GM19455 (cell line): ENCODE measurements at regions not wholly inside any gene's neighbourhood (a gene's known extent, or its start where the extent isn't known, plus 50 kb on each side); places are given as distances from the start of the nearest gene placed in this dataset.

Experiments
- ATAC-seq: cut with Tn5 transposase; IDR thresholded peaks from one replicate; pipeline ENCODE4 v1.9.1; 2021; ENCODE audit not compliant: unreplicated experiment

DNA sequence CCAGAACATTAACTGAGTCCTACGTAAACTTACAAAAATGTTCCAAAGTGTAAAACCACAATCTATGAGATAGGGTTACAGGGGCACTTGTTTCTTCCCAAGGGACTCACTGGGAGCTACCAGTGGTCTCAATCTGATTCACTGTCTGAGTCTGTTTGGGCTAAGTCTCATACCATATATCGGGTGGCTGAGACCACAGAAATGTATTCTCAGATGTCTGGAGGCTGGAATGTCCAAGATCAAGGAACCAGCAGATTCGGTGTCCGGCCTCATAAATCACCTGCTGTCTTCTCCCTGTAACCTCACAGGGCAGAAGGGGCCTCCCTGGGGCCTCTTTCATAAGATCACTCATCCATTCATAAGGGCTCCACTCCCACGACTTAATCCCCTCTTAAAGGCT, 616.3 kb upstream of the TMEM132C start:
- ATAC-seq: no peak

GRCh38 chr12:127652281-127652680, 614.7 kb upstream of the TMEM132C start:
- no peak for ATAC-seq

DNA sequence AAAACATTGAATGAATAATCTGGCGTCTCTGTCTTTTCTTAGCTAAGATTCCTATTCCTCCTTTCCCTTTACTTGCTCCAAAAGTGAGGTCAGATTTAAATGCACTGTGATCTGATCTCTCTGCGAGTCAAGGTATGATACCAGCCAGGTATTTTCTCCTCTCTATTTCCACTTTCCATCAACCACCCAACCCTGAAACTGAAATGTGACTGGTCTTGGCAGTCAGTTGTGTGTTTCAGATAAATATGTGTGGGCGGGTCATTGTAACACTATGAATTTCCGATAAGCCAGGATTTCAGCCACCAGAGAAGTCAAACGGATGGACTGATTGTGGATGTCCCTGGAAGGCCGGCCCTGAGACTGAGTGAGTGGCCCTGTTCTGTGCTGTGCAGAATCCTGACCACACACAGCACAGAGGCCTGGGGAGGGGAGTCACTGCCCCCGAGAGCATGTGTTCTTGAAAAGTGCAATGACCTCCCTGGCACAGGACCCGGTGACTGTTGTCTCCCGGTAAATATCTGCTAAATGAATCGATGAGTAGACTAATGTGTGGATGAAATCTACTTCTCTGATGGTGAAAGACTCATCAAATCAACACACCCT, 612.5 kb upstream of the TMEM132C start:
- ATAC-seq: no peak

DNA sequence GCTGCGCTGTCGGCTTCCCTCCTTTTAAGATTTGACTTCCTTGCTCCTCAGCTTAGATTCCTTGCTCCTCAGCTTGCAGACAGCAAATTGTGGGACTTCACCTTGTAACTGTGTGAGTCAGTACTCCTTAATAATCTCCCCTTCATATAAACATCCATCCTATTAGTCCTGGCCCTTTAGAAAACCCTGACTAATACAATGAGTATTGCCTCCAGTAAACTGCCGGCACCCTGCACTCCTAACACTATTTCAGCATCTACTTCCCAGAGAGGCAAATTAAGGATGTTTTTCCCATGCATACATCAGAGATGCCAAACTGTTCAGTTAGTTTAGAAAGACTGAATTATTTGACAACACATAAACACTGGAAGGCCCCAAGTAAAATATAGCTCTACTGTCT, 611.3 kb upstream of the TMEM132C start:
- no peak for ATAC-seq

DNA sequence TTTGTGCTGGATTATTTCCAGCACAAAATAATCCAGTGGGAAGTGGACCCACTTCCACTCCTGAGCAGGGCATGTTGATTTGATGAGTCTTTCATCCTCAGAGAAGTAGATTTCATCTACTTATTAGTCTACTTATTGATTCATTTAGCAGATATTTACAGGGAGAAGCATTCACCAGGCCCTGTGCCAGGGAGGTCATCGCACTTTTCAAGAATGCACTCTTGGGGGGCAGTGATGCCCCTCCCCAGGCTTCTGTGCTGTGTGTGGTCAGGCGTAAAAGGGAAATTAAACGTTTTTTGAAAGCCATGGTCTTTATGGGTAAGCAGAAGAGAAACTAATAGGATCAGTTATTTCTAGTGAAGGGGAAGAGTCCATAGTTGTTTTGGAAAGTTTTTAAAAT, 610.7 kb upstream of the TMEM132C start:
- ATAC-seq: no peak

GRCh38 chr12:127657036-127657435, 609.9 kb upstream of the TMEM132C start:
- ATAC-seq: no peak

- ATAC-seq: no peak
These were observed 606.0 kb upstream of the TMEM132C start for GRCh38 chr12:127660961-127661360.

GRCh38 chr12:127663716-127664115, 603.3 kb upstream of the TMEM132C start:
- ATAC-seq: no peak

GRCh38 chr12:127664901-127665300, 602.1 kb upstream of the TMEM132C start:
- ATAC-seq: no peak

GRCh38 chr12:127667131-127667685, 599.8 kb upstream of the TMEM132C start:
- no peak for ATAC-seq

GRCh38 chr12:127670294-127670693, 596.7 kb upstream of the TMEM132C start:
- no peak for ATAC-seq

GRCh38 chr12:127670796-127671195, 596.2 kb upstream of the TMEM132C start:
- ATAC-seq: no peak

DNA sequence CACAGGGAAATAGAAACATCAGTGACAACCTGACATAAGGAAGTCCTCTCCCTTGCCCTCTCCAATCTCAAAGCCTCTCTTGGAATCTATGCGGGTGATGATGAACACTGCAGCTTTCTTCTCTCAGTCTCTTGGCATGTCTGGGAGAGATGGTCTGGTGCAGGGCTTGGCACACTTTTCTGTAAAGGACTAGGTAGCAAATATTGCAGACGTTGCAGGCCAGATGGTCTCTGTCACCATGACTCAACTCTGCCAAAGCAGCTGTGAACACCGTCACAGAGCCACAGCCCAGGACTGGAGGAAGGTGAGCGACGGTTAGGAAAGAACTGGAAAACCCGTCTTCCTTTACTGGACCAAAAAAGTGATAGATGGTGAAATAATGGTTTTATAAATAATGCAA, 591.0 kb upstream of the TMEM132C start:
- no peak for ATAC-seq

DNA sequence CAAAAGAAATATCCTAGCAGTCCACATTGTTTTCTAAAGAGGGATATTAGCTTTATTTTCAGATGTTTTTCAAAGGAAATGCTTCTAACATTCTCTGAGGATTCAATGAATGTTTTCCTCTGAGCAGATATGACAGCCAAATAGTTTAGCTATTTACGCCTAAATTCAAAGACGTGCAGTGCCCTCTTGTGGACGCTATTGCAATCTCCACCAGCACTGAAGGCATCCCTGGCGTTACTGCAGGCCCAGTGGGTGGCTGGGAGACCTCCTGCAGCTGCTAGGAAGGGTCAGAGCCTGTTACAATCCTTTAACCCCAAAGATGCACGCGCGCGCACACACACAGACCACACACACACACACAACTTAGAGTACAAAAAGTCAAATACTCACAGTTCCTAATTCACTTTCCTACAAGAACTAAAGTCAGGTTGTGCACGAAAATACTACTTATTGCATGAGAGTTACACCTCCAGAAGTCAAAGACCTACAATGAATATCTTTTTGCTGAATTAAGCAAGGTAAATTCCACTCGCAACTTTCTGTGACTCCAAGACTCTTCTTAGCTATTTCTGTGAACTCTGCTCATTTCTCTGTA, 589.3 kb upstream of the TMEM132C start:
- no peak for ATAC-seq

DNA sequence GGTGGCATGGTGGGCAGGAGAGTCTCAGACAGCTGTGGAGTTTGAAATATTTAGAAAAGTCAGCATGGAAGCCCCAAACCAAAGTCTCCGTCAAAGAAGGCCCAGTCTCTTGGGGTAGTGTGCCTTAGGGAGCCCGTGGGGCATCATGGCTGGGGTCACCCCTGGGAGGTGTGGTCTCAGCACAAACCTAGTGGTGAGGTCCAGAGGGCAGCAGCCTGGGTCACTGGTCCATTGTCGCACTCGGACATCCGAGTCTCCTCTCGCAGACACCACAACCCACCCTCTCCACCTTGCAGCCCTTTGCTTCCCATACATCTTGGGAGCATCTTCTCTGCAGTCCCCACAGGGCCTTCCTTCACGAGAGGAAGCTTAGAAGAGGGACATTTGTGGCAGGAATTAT, 588.0 kb upstream of the TMEM132C start:
- ATAC-seq: no peak

DNA sequence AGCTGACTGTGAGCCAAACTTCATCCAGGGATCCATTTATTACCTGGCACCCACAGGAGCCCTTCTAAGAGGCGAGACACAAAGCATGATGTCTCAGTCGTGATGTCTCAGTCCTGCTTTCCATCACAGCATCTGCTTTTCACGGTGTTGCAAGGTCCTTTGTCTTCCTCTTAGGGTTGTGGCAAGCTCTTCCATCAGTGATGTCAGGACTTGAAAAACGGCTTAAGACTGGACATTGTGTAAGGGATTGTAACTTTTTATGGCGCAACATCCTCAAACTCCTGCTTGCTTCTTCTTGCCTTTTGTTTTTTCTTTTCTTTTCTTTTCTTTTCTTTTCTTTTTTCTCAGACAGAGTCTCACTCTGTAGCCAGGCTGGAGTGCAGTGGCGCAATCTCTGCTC, 586.5 kb upstream of the TMEM132C start:
- no peak for ATAC-seq

GRCh38 chr12:127681151-127681754, 585.7 kb upstream of the TMEM132C start:
- no peak for ATAC-seq

GRCh38 chr12:127685491-127685890, 581.5 kb upstream of the TMEM132C start:
- ATAC-seq: no peak

- ATAC-seq: no peak
These were observed 581.0 kb upstream of the TMEM132C start for GRCh38 chr12:127685931-127686330.

- ATAC-seq: no peak
These were observed 579.8 kb upstream of the TMEM132C start for GRCh38 chr12:127687181-127687580.

DNA sequence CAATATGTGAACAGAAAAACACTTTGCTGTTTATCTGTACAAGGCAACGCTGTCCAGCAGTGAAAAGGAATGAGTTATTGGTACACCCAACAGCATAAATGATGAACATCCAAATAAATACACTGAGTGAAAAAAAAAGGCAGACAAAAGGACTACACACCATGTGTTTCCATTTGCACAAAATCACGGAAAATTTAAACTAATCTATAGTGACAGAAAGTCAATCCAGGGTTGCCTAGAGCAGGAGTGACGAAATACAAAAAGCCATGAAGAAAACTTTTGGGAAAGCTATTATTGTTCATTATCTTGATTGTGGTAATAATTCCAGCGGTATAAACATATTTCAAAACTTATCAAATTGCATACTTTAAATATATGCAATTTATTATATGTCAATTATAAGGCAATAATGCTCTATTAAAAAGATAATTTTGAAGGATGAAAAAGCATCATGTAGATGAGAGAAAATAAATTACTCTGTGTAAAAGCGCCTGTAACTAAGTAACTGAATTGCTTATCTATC, 578.0 kb upstream of the TMEM132C start:
- ATAC-seq: no peak

DNA sequence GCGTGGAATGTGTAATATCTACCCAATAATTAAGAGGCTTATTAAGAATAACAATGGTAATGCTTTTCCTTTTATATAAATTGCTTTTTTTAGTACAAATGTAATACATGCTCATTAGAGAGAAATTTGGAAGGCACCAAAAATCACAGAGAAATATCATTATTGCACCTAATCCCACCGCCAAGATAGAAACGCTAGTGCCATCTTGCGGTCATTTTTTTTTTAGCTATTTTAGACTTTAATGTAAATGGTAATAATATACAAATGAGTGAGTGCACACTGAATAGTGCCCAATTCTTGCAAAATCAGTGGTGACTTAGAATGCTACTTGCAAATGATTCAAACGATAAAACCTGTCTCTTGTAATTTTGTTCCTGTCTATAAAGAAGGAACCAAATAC, 576.8 kb upstream of the TMEM132C start:
- no peak for ATAC-seq
